Astrocyte (in vitro differentiated cells and primary cell): ENCODE measurements at regions not wholly inside any gene's neighbourhood (a gene's known extent, or its start where the extent isn't known, plus 50 kb on each side); places are given as distances from the start of the nearest gene placed in this dataset.

Source experiments
- CTCF ChIP-seq: IDR thresholded peaks from 2 replicates; pipeline ENCODE4 v1.5.1; 2011; ENCODE audit warnings: low read depth, mild to moderate bottlenecking, inconsistent platforms, low read length, moderate library complexity; ENCODE audit not compliant: insufficient read depth
- EZH2 ChIP-seq: IDR thresholded peaks from 2 replicates; pipeline ENCODE4 v1.6.1; 2012; ENCODE audit warnings: mild to moderate bottlenecking, low read length, inconsistent platforms; ENCODE audit not compliant: insufficient read depth

- no peak for TF ChIP-seq CTCF
- TF ChIP-seq EZH2: no peak
These were observed 300.4 kb upstream of the POU1F1 start for GRCh38 chr3:87576752-87577151.
